NCI-H774 (cell line): ENCODE measurements at regions not wholly inside any gene's neighbourhood (a gene's known extent, or its start where the extent isn't known, plus 50 kb on each side); places are given as distances from the start of the nearest gene placed in this dataset.
A peak's percentile ranks its signal among the peaks of the same experiment; 100 is the strongest.
"Not testable (repeated sequence)": the region's sequence is repeated elsewhere in the genome, so short reads cannot be mapped to it uniquely, and the experiment has no call there.

Source experiments
- DNase-seq: peaks from one replicate; lab custom pipeline; 2025; lab: John Stamatoyannopoulos, UW

GRCh38 chr4:181006499-181007260, 1236.5 kb upstream of the TENM3 start:
- DNase-seq: peak; percentile 10

GRCh38 chr4:181007751-181008150, 1235.5 kb upstream of the TENM3 start:
- no peak for DNase-seq

- DNase-seq: no peak
These were observed 1235.0 kb upstream of the TENM3 start for GRCh38 chr4:181008164-181008563.

GRCh38 chr4:181013162-181013561, 1230.0 kb upstream of the TENM3 start:
- no peak for DNase-seq

- DNase-seq: no peak
These were observed 1226.2 kb upstream of the TENM3 start for GRCh38 chr4:181017038-181017437.

- DNase-seq: no peak
These were observed 1224.7 kb upstream of the TENM3 start for GRCh38 chr4:181018472-181018871.

- no peak for DNase-seq
These were observed 1224.3 kb upstream of the TENM3 start for GRCh38 chr4:181018913-181019312.

GRCh38 chr4:181020456-181020855, 1222.7 kb upstream of the TENM3 start:
- DNase-seq: no peak

- no peak for DNase-seq
These were observed 1222.0 kb upstream of the TENM3 start for GRCh38 chr4:181021213-181021612.

- DNase-seq: not testable (repeated sequence)
These were observed 1212.9 kb upstream of the TENM3 start for GRCh38 chr4:181030135-181030921.

- DNase-seq: no peak
These were observed 1212.2 kb upstream of the TENM3 start for GRCh38 chr4:181030961-181031360.

- no peak for DNase-seq
These were observed 1199.7 kb upstream of the TENM3 start for GRCh38 chr4:181043486-181043885.

- DNase-seq: no peak
These were observed 1196.4 kb upstream of the TENM3 start for GRCh38 chr4:181046809-181047208.

GRCh38 chr4:181051931-181052330, 1191.3 kb upstream of the TENM3 start:
- DNase-seq: no peak

GRCh38 chr4:181061787-181062186, 1181.4 kb upstream of the TENM3 start:
- DNase-seq: no peak

- no peak for DNase-seq
These were observed 1180.0 kb upstream of the TENM3 start for GRCh38 chr4:181063212-181063611.

GRCh38 chr4:181077341-181077740, 1165.9 kb upstream of the TENM3 start:
- no peak for DNase-seq

- no peak for DNase-seq
These were observed 1165.0 kb upstream of the TENM3 start for GRCh38 chr4:181078196-181078595.

GRCh38 chr4:181083757-181084361, 1159.3 kb upstream of the TENM3 start:
- no peak for DNase-seq

GRCh38 chr4:181085557-181085956, 1157.6 kb upstream of the TENM3 start:
- no peak for DNase-seq

GRCh38 chr4:181105487-181105886, 1137.7 kb upstream of the TENM3 start:
- DNase-seq: no peak

- no peak for DNase-seq
These were observed 1136.8 kb upstream of the TENM3 start for GRCh38 chr4:181106398-181106797.

- DNase-seq: no peak
These were observed 1135.0 kb upstream of the TENM3 start for GRCh38 chr4:181108237-181108636.
